ENCODE measurements at regions not wholly inside any gene's neighbourhood (a gene's known extent, or its start where the extent isn't known, plus 50 kb on each side); places are given as distances from the start of the nearest gene placed in this dataset.

GRCh38 chr2:217684431-217685254, 318.2 kb downstream of the TNS1 start:
- TF ChIP-seq GATA1 (IDR thresholded peaks at IDR 0.05; ENCODE audit: low read depth, low read length) (no peak), POLR2A (IDR thresholded peaks at IDR 0.05; ENCODE audit: low read length) (no peak)
